ENCODE measurements at regions not wholly inside any gene's neighbourhood (a gene's known extent, or its start where the extent isn't known, plus 50 kb on each side); places are given as distances from the start of the nearest gene placed in this dataset.
"Not testable (repeated sequence)": the region's sequence is repeated elsewhere in the genome, so short reads cannot be mapped to it uniquely, and the experiment has no call there.

- TF ChIP-seq CTCF (IDR thresholded peaks at IDR 0.05); EZH2 (IDR thresholded peaks at IDR 0.05; ENCODE audit: borderline replicate concordance, insufficient read depth, low read depth, low read length, poor library complexity, severe bottlenecking): not testable (repeated sequence)
These were observed 58.8 kb upstream of the WIPI2 start for GRCh38 chr7:5131238-5131637.
